Fibroblast of lung (primary cell): ENCODE measurements at regions not wholly inside any gene's neighbourhood (a gene's known extent, or its start where the extent isn't known, plus 50 kb on each side); places are given as distances from the start of the nearest gene placed in this dataset.
A peak's percentile ranks its signal among the peaks of the same experiment; 100 is the strongest.

Experiments used
- DNase-seq, 2 donors: peaks; one replicate each; pipeline versions ENCODE4 v3.0.0 to v3.0.0-alpha.2; 2010; ENCODE audit warnings: low read depth in 2 of 2
- H2AFZ ChIP-seq: 2 replicates; pipeline ENCODE4 v1.5.1; 2012; ENCODE audit warnings: low read length, control low read depth, inconsistent platforms
- H3K27ac ChIP-seq: 2 replicates; pipeline ENCODE4 v1.5.1; 2011; ENCODE audit warnings: low read length, control low read depth; ENCODE audit not compliant: insufficient read depth
- H3K27me3 ChIP-seq: 2 replicates; pipeline ENCODE4 v1.5.1; 2011; ENCODE audit warnings: mild to moderate bottlenecking, low read length; ENCODE audit not compliant: control insufficient read depth, insufficient read depth
- H3K36me3 ChIP-seq: 2 replicates; pipeline ENCODE4 v1.5.1; 2011; ENCODE audit warnings: low read length; ENCODE audit not compliant: control insufficient read depth, insufficient read depth
- H3K4me1 ChIP-seq: 2 replicates; pipeline ENCODE4 v1.5.1; 2011; ENCODE audit warnings: low read length; ENCODE audit not compliant: control insufficient read depth, insufficient read depth; ENCODE audit errors: extremely low read depth
- H3K4me2 ChIP-seq: 2 replicates; pipeline ENCODE4 v1.5.1; 2011; ENCODE audit warnings: low read length, control low read depth; ENCODE audit not compliant: insufficient read depth; ENCODE audit errors: extremely low read depth
- H3K4me3 ChIP-seq, 4 experiments: fragments of 200-600 bp in 1 of 4; sonication (generic) in 1 of 4; replicated peaks in 1 of 4; 2 replicates each; pipeline ENCODE4 v1.5.1; 2011 to 2016; ENCODE audit warnings: low read length in 4 of 4, low read depth in 3 of 4, mild to moderate bottlenecking in 3 of 4, control low read depth in 2 of 4, inconsistent platforms in 1 of 4, mixed read lengths in 1 of 4; ENCODE audit not compliant: insufficient read depth in 1 of 4; ENCODE audit errors: control extremely low read depth in 1 of 4
- H3K79me2 ChIP-seq: 2 replicates; pipeline ENCODE4 v1.5.1; 2012; ENCODE audit warnings: mild to moderate bottlenecking, low read length, inconsistent platforms; ENCODE audit not compliant: control insufficient read depth, insufficient read depth
- H3K9ac ChIP-seq: 2 replicates; pipeline ENCODE4 v1.5.1; 2011; ENCODE audit warnings: mild to moderate bottlenecking, low read length, control low read depth; ENCODE audit not compliant: insufficient read depth
- H3K9me3 ChIP-seq: 2 replicates; pipeline ENCODE4 v1.5.1; 2012; ENCODE audit warnings: low read depth, low read length; ENCODE audit not compliant: control insufficient read depth, insufficient read depth
- H4K20me1 ChIP-seq: 2 replicates; pipeline ENCODE4 v1.5.1; 2011; ENCODE audit warnings: low read length; ENCODE audit not compliant: control insufficient read depth, insufficient read depth; ENCODE audit errors: extremely low read depth
- EZH2 ChIP-seq: IDR thresholded peaks from 2 replicates; pipeline ENCODE4 v1.5.1; 2012; ENCODE audit warnings: low read length, control low read depth, mild to moderate bottlenecking; ENCODE audit errors: missing control alignments
- TF ChIP-seq, protein P1 (sequence below), 2 donors: IDR thresholded peaks in 1 of 2; conservative IDR thresholded peaks in 1 of 2; 1 replicate in 1 of 2; 2 replicates in 1 of 2; pipeline ENCODE4 v1.5.1; 2011 to 2012; ENCODE audit warnings: low read length in 2 of 2, control low read depth in 1 of 2, inconsistent platforms in 1 of 2, low read depth in 1 of 2, mild to moderate bottlenecking in 1 of 2

DNA sequence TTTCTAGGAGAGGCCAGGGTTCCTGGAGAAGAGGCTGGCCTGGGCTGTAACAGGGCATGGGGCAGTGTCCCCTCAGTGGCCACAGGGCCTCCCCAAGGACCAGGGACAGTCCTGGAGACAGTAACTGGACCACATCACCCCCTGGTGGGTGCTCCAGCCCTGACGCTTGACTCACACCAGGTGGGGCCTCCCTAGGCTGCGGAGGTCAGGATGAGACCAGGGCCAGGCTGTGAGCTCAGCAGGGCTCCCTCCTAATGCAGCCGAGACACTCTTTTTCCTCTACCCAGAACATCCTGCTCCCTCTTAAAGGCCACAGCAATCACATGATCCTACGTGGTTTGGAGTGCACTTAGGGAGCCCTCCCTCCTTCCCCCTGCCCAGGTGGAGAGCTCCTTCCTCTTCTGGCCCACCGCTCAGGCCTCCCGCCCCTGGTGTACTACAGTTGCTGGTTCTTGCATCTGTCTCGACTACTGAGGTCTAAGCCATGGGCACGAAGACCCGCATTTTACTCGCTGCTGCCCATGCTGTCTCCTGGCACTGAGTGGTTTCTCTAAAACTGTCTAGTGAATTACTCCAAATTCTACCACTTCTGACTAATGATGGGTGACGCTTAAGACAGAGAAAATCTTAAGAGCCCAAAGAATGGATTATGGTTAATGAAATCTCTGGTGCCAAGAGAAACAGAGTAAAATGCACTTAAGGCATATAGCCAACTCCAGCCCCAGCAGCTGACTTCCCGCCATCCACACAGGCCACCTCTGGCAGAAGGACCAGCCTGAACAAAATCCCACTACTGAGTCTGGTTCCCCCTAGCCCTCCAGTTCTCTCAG lies 166.1 kb upstream of the CST7 start:
- H4K20me1 ChIP-seq = no peaks in the 10 kb centered on the region
- no peak overlapping the region for H3K27ac ChIP-seq
- TF ChIP-seq EZH2 = no peak
- TF ChIP-seq, protein P1, sequence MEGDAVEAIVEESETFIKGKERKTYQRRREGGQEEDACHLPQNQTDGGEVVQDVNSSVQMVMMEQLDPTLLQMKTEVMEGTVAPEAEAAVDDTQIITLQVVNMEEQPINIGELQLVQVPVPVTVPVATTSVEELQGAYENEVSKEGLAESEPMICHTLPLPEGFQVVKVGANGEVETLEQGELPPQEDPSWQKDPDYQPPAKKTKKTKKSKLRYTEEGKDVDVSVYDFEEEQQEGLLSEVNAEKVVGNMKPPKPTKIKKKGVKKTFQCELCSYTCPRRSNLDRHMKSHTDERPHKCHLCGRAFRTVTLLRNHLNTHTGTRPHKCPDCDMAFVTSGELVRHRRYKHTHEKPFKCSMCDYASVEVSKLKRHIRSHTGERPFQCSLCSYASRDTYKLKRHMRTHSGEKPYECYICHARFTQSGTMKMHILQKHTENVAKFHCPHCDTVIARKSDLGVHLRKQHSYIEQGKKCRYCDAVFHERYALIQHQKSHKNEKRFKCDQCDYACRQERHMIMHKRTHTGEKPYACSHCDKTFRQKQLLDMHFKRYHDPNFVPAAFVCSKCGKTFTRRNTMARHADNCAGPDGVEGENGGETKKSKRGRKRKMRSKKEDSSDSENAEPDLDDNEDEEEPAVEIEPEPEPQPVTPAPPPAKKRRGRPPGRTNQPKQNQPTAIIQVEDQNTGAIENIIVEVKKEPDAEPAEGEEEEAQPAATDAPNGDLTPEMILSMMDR (conservative IDR thresholded peaks at IDR 0.05 in 1 of 2, IDR thresholded peaks at IDR 0.05 in 1 of 2; ENCODE audit: low read depth in 1 of 2, low read length in 2 of 2) = peak in 1 of 2 donors; percentile 4
- no peaks in the 10 kb centered on the region for H3K9me3 ChIP-seq
- no peak overlapping the region for H3K9ac ChIP-seq
- H3K79me2 ChIP-seq = no peaks in the 10 kb centered on the region
- no peak overlapping the region for H2AFZ ChIP-seq
- peak in 1 of 2 donors; percentile 51 for DNase-seq
- no peak overlapping the region for H3K4me2 ChIP-seq
- H3K4me3 ChIP-seq = no peak overlapping the region
- H3K36me3 ChIP-seq = no peaks in the 10 kb centered on the region
- no peaks in the 10 kb centered on the region for H3K4me1 ChIP-seq
- peaks cover 11% of the 10 kb centered on the region for H3K27me3 ChIP-seq

DNA sequence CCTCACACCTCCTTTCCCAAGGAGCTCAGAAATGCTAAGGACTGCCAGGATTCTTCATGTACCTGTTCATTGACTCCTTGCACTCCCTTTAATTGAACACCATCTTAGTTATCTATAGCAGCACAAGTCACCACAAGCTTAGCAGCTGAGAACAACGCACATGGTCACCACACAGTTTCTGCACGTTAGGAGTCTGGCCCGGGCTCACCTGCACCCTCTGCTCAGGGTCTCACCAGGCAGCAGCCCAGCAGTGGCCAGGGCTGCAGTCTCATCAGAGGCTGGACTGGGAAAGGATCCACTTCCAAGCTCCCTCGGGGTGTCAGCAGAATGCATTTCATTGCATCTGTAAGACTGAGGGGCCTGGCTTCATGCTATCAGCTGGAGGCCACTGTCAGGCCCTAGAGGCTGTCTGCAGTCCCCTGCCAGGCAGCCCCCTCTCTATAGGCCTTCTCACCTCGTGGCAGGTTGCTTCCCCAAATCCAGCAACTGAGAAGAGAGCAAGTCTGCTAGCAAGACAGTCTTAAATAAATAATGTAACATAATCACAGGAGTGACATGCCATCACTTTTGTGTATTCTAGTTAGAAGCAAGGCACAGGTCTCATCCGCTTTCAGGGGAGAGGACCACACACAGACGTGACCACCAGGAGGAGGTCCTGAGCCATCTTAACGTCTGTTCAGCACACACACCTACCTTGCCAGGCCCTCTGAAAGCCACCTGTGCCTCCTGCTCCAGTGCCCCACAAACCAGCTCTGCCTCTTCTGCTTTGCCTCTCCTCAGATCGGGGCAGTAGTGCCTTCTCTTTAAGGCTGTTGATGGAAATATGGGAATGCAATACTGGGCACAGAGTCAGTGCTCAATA lies 165.2 kb upstream of the CST7 start:
- H3K4me1 ChIP-seq = no peaks in the 10 kb centered on the region
- no peak overlapping the region for H3K9ac ChIP-seq
- TF ChIP-seq EZH2 = no peak
- TF ChIP-seq, protein P1 (conservative IDR thresholded peaks at IDR 0.05 in 1 of 2, IDR thresholded peaks at IDR 0.05 in 1 of 2; ENCODE audit: low read depth in 1 of 2, low read length in 2 of 2) = no peak
- H3K4me2 ChIP-seq = no peak overlapping the region
- no peak overlapping the region for H2AFZ ChIP-seq
- DNase-seq = no peak
- H3K79me2 ChIP-seq = no peaks in the 10 kb centered on the region
- H3K4me3 ChIP-seq = no peak overlapping the region
- no peaks in the 10 kb centered on the region for H4K20me1 ChIP-seq
- peaks cover 11% of the 10 kb centered on the region for H3K27me3 ChIP-seq
- no peaks in the 10 kb centered on the region for H3K9me3 ChIP-seq
- no peak overlapping the region for H3K27ac ChIP-seq
- H3K36me3 ChIP-seq = no peaks in the 10 kb centered on the region

DNA sequence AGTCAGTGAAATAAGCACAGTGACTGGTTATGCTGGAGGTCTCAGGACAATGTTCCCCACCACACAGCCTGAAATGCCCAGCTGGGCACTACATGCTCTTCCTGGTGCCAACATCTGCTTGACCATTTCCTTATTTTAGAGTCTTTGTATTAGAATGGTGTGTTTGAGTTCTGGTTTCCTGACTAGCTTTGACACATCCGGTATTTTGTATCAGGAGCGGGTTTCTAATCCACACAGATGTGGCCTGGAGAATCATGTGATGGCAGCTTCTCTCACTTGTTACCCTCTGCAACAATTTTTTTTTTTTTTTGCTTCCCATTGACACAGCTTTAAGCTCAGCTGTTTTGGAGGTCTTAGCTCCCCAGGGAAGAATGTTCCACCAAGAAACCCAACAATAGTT lies 164.5 kb upstream of the CST7 start:
- H3K36me3 ChIP-seq = no peaks in the 10 kb centered on the region
- TF ChIP-seq, protein P1 (conservative IDR thresholded peaks at IDR 0.05 in 1 of 2, IDR thresholded peaks at IDR 0.05 in 1 of 2; ENCODE audit: low read depth in 1 of 2, low read length in 2 of 2) = no peak
- TF ChIP-seq EZH2 = no peak
- no peak overlapping the region for H3K27ac ChIP-seq
- no peak overlapping the region for H3K9ac ChIP-seq
- H3K4me2 ChIP-seq = no peak overlapping the region
- H3K27me3 ChIP-seq = peaks cover 11% of the 10 kb centered on the region
- no peak for DNase-seq
- no peak overlapping the region for H2AFZ ChIP-seq
- H3K4me3 ChIP-seq = no peak overlapping the region
- no peaks in the 10 kb centered on the region for H3K79me2 ChIP-seq
- H4K20me1 ChIP-seq = no peaks in the 10 kb centered on the region
- H3K9me3 ChIP-seq = no peaks in the 10 kb centered on the region
- no peaks in the 10 kb centered on the region for H3K4me1 ChIP-seq
